Activated CD8-positive, alpha-beta T cell treated with anti-CD3 and anti-CD28 coated beads for 36 hours (primary cell): ENCODE measurements at regions not wholly inside any gene's neighbourhood (a gene's known extent, or its start where the extent isn't known, plus 50 kb on each side); places are given as distances from the start of the nearest gene placed in this dataset.

Experiments
- ATAC-seq: fragments of 200-7000 bp; cut with Tn5 transposase; one replicate; pipeline ENCODE4 v1.10.0; 2021; ENCODE audit warnings: mild to moderate bottlenecking, moderate library complexity
- CTCF ChIA-PET: fragments of 350-600 bp; sonication (Branson Sonifier 250); formaldehyde crosslinking; loops from one replicate; lab custom pipeline; 2021; ENCODE audit warnings: antibody characterized with exemption; lab: Charles Lee
- POLR2A ChIA-PET: fragments of 350-600 bp; sonication (Branson Sonifier 250); formaldehyde crosslinking; loops from one replicate; lab custom pipeline; 2021; ENCODE audit warnings: antibody characterized with exemption; lab: Charles Lee
- DNase-seq: peaks from one replicate; pipeline ENCODE4 v3.0.0-alpha.2; 2020
- H3K27ac Mint-ChIP-seq: one replicate; pipeline ENCODE4 v1.8.0; 2021; ENCODE audit warnings: mild to moderate bottlenecking, mixed read lengths
- H3K27me3 Mint-ChIP-seq: one replicate; pipeline ENCODE4 v1.8.0; 2021; ENCODE audit warnings: mixed read lengths
- H3K36me3 Mint-ChIP-seq: one replicate; pipeline ENCODE4 v1.8.0; 2021; ENCODE audit warnings: low read depth, mixed read lengths
- H3K4me1 Mint-ChIP-seq: one replicate; pipeline ENCODE4 v1.8.0; 2021; ENCODE audit warnings: low read depth, mixed read lengths
- H3K4me3 Mint-ChIP-seq: one replicate; pipeline ENCODE4 v1.8.0; 2021; ENCODE audit warnings: mild to moderate bottlenecking, moderate library complexity, mixed read lengths
- H3K9me3 Mint-ChIP-seq: one replicate; pipeline ENCODE4 v1.8.0; 2021; ENCODE audit warnings: mixed read lengths
- intact Hi-C: fragments of 100-400 bp; cut with micrococcal nuclease; formaldehyde crosslinking; loops from one replicate; pipeline ENCODE4 v1.10.0; 2022
- TF ChIP-seq, protein P1 (sequence below): fragments of 200-600 bp; IDR thresholded peaks from one replicate; pipeline ENCODE4 v1.8.0; 2022; ENCODE audit warnings: antibody characterized with exemption, mild to moderate bottlenecking

DNA sequence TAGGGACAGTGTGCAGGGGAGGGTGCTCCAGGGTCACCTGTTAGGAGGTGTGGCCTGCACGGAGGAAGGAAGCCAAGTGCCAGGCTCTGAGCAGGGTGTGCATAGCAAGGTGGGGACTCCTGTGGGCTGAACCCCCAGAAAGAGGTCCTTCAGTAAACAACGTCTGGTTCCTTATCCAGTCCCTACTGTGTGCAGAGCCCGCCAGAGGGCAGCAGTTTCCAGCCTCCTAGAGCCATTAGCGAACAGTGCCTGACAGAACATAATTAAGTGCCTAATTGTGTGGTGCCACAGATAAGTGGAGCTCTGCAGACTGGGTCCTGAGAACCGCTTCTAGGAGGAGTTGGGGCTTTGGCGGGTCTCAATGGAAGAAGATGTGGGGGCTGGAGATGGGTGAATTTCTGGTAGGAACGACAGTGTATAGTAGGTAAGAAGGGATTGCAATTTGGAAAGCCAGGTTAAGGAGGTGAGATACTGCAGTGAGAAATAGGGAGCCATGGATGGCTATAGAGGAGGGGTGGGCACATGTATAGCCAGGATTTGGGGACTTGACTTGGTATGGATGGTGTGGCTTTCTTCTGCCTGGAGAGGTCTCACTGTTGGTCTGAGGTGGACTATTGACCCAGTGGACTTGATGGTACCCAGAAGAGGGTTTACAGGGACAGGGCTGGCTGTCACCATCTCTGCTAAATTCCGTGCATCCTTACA, 323.1 kb downstream of the ZNF536 start:
- CTCF ChIA-PET, result interaction anchor here (2.7 kb wide), 1 partner anchor 12 kb away, joined by 12 read pairs; no protein-coding TSS in a partner anchor

DNA sequence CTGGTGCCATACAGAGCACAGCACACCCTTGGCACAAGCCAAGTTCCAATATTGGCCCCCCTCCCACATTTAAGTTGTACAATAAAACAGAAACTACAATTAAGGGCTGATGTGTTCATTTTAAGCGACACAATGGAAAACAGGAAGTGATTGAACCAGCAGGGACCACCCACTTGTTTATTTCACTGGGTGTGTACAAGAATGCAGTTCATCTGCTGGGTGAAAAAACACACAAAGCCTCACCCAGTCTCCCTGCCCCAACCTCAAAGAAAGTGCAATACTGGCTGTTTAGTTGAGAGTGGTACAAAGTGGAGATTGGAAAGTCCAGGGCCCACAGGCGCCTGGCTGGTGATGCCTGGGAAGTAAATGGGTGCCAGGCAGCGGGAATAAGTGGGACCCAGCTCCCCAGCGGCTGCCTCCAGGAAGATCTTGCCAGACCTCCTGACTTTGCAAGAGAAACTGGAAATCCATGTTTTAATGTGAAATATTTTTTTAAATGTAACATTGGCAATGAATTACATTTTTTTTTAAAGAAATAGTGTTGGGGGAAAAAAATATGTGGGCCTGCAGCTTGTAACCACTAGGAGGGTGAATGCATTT, 322.1 kb downstream of the ZNF536 start:
- DNase-seq, result no peak
- ChIA-PET CTCF (interaction anchor here (2.7 kb wide), 1 partner anchor 11 kb away, joined by 12 read pairs; no protein-coding TSS in a partner anchor), POLR2A (no interaction called here)
- Mint-ChIP-seq H3K27me3 (peaks cover 39% of the 10 kb centered on the region), H3K36me3 (no peaks in the 10 kb centered on the region), H3K9me3 (no peaks in the 10 kb centered on the region), H3K27ac (no peak overlapping the region), H3K4me1 (no peaks in the 10 kb centered on the region), H3K4me3 (no peak overlapping the region)
- ATAC-seq, result no peak
- intact Hi-C loops, result no loop called here
- TF ChIP-seq, protein P1, sequence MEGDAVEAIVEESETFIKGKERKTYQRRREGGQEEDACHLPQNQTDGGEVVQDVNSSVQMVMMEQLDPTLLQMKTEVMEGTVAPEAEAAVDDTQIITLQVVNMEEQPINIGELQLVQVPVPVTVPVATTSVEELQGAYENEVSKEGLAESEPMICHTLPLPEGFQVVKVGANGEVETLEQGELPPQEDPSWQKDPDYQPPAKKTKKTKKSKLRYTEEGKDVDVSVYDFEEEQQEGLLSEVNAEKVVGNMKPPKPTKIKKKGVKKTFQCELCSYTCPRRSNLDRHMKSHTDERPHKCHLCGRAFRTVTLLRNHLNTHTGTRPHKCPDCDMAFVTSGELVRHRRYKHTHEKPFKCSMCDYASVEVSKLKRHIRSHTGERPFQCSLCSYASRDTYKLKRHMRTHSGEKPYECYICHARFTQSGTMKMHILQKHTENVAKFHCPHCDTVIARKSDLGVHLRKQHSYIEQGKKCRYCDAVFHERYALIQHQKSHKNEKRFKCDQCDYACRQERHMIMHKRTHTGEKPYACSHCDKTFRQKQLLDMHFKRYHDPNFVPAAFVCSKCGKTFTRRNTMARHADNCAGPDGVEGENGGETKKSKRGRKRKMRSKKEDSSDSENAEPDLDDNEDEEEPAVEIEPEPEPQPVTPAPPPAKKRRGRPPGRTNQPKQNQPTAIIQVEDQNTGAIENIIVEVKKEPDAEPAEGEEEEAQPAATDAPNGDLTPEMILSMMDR, result no peak

More for the DNA sequence above, 323.1 kb downstream of the ZNF536 start:
- H3K4me3 Mint-ChIP-seq, result no peak overlapping the region
- ATAC-seq, result no peak
- H3K4me1 Mint-ChIP-seq, result no peaks in the 10 kb centered on the region
- H3K27me3 Mint-ChIP-seq, result peaks cover 32% of the 10 kb centered on the region
- TF ChIP-seq, protein P1, result no peak
- no peak overlapping the region for H3K27ac Mint-ChIP-seq
- POLR2A ChIA-PET, result no interaction called here
- H3K36me3 Mint-ChIP-seq, result no peaks in the 10 kb centered on the region
- H3K9me3 Mint-ChIP-seq, result no peaks in the 10 kb centered on the region
- no peak for DNase-seq
- intact Hi-C loops, result no loop called here

DNA sequence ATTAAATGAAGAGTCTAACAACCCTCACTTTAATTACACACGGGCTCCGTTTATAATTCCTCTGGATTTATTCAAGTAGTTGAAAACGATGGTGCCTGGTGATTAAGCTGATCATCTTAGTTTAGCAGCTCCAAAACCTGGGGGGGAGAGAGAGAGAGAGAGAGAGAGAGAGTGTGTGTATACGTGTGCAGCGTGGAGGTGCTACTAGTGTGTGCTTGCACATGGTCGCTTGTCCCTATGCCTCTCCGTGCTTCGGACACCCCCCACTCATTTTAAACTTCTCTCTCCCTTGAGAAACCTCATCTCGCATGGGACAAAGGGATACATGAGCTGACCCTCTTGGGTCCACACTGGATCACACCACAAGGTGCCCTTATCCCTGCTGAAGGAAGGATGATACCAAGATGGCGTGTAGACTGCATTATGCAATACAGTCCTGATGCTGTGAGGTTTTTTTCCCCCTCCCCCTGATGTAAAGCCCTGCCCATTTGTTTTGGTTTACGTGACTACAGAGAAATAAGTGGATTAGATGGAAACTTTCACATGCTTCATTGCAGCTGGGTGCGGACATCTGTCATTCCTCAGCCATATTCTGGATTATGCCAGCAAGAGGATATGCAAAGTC, 320.8 kb downstream of the ZNF536 start:
- Mint-ChIP-seq H3K27ac (no peak overlapping the region), H3K36me3 (no peaks in the 10 kb centered on the region), H3K9me3 (no peaks in the 10 kb centered on the region), H3K4me3 (no peak overlapping the region), H3K4me1 (no peaks in the 10 kb centered on the region), H3K27me3 (peaks cover 38% of the 10 kb centered on the region)
- ChIA-PET CTCF (interaction anchor here (2.7 kb wide), 1 partner anchor 10 kb away, joined by 12 read pairs; no protein-coding TSS in a partner anchor), POLR2A (no interaction called here)
- TF ChIP-seq, protein P1, result no peak
- intact Hi-C loops, result no loop called here
- DNase-seq, result no peak
- ATAC-seq, result no peak

DNA sequence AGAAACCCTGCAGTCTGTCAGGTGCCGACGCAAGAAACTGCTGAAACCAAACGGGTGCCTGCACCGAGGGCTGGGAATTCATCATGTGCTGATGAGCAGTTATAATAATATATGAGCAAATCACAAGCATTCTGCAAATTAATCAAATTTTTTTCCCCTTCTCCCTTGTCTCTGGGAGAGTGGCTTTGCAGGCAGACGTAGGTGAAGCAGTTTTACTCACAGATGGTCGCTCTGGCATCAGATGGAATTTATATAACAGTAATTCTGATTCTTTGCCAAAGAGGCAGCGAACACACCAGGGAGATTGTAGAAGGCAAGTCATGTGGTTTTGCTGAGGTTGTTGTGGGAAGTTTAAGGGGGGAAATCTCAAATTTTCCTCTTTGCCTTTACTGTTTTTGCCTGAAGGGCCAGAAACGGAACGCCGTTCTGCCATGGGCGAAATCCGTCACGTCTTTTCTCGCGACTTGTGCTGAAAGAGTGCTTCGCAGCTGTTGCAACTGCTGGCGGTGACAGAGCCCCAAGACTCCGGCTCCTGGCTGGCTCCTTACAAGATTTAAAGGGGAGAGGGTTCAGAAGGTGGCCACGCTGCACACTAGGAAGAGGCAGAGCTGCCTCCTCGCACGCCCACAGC, 320.1 kb downstream of the ZNF536 start:
- peaks cover 40% of the 10 kb centered on the region for H3K27me3 Mint-ChIP-seq
- TF ChIP-seq, protein P1, result no peak
- ChIA-PET POLR2A (no interaction called here), CTCF (no interaction called here)
- DNase-seq (no peak), ATAC-seq (no peak)
- H3K4me1 Mint-ChIP-seq, result no peaks in the 10 kb centered on the region
- intact Hi-C loops, result no loop called here
- H3K27ac Mint-ChIP-seq, result no peak overlapping the region
- H3K36me3 Mint-ChIP-seq, result no peaks in the 10 kb centered on the region
- H3K4me3 Mint-ChIP-seq, result no peak overlapping the region
- no peaks in the 10 kb centered on the region for H3K9me3 Mint-ChIP-seq
